ENCODE measurements at regions not wholly inside any gene's neighbourhood (a gene's known extent, or its start where the extent isn't known, plus 50 kb on each side); places are given as distances from the start of the nearest gene placed in this dataset.

DNA sequence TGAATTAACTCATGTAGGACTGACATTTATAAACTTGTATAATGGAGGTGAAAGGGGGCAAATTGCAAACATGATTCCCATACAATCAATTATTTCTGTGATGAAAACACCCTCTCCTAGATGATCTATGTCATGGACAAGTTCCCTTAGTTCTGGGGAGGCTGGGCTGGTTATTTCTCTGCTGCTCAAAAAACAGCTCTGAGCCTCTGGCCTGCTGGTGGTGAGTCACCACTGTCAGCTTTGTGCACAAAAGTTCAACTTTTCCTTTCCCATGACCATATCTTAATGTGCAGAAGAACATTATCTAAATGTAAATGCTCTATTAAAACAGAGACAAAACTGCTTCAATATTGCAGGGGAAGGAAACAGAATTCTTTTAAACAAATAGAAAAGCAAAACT lies 85.0 kb downstream of the HMHB1 start:
- TF ChIP-seq, protein P1, sequence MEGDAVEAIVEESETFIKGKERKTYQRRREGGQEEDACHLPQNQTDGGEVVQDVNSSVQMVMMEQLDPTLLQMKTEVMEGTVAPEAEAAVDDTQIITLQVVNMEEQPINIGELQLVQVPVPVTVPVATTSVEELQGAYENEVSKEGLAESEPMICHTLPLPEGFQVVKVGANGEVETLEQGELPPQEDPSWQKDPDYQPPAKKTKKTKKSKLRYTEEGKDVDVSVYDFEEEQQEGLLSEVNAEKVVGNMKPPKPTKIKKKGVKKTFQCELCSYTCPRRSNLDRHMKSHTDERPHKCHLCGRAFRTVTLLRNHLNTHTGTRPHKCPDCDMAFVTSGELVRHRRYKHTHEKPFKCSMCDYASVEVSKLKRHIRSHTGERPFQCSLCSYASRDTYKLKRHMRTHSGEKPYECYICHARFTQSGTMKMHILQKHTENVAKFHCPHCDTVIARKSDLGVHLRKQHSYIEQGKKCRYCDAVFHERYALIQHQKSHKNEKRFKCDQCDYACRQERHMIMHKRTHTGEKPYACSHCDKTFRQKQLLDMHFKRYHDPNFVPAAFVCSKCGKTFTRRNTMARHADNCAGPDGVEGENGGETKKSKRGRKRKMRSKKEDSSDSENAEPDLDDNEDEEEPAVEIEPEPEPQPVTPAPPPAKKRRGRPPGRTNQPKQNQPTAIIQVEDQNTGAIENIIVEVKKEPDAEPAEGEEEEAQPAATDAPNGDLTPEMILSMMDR (IDR thresholded peaks at IDR 0.05; ENCODE audit: low read depth, low read length) = no peak
- TF ChIP-seq EZH2phosphoT487 (IDR thresholded peaks at IDR 0.05; ENCODE audit: low read depth) = no peak
